ENCODE measurements at regions not wholly inside any gene's neighbourhood (a gene's known extent, or its start where the extent isn't known, plus 50 kb on each side); places are given as distances from the start of the nearest gene placed in this dataset.

DNA sequence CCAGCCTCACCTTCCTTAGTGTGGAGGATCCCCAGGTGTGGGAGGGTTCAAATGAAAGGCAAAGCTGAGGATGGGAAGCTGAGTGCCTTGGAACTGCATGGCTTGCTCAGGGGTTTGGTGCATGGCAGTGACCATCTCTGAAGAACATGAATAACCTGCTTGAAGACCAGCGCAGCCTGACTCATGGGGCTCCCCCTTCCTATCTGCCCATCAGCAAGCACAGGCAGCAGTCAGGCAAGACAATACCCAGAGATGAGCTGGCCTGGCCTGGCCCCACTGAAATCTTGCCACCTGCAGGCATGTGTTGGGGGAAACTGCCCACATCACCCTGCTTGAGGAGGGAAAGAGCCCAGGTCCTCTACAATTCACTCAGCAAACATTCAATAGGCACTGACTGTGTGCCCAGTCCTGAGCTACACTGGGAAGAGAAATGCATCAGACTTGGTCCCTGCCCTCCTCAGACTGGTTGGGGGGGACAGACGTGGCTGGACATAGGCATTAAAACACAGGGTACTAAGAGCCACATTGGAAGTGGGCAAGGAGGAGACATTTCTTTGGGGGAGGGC lies 105.0 kb upstream of the ALDH1B1 start:
- H3K4me3 ChIP-seq (ENCODE audit: low read depth, low read length) = no peak overlapping the region
- TF ChIP-seq, protein P1, sequence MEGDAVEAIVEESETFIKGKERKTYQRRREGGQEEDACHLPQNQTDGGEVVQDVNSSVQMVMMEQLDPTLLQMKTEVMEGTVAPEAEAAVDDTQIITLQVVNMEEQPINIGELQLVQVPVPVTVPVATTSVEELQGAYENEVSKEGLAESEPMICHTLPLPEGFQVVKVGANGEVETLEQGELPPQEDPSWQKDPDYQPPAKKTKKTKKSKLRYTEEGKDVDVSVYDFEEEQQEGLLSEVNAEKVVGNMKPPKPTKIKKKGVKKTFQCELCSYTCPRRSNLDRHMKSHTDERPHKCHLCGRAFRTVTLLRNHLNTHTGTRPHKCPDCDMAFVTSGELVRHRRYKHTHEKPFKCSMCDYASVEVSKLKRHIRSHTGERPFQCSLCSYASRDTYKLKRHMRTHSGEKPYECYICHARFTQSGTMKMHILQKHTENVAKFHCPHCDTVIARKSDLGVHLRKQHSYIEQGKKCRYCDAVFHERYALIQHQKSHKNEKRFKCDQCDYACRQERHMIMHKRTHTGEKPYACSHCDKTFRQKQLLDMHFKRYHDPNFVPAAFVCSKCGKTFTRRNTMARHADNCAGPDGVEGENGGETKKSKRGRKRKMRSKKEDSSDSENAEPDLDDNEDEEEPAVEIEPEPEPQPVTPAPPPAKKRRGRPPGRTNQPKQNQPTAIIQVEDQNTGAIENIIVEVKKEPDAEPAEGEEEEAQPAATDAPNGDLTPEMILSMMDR (IDR thresholded peaks at IDR 0.05; ENCODE audit: control insufficient read depth, extremely low read depth, insufficient read depth) = no peak
- DNase-seq (ENCODE audit: low read depth) = no peak

DNA sequence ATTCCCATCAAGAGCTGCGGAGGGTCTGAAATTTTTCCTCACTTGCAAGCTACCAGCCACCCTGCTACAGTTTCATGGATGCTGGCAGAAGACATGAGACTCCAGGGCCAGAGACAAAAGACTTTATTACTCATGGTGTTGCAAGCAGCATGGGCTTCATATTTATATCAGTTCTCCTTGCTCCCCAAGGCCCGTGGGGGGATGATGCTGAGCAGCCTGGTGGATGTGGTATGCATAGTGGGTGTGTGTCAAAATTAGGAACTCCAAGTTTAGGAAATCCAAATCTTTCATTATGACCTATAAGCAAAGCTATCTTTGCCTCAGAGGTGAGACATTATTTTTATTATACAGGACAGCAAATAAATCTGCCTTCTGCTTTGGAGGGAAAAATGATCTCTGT lies 105.7 kb upstream of the ALDH1B1 start:
- no peak overlapping the region for H3K4me3 ChIP-seq (ENCODE audit: low read depth, low read length)
- DNase-seq (ENCODE audit: low read depth) = no peak
- TF ChIP-seq, protein P1 (IDR thresholded peaks at IDR 0.05; ENCODE audit: control insufficient read depth, extremely low read depth, insufficient read depth) = no peak

DNA sequence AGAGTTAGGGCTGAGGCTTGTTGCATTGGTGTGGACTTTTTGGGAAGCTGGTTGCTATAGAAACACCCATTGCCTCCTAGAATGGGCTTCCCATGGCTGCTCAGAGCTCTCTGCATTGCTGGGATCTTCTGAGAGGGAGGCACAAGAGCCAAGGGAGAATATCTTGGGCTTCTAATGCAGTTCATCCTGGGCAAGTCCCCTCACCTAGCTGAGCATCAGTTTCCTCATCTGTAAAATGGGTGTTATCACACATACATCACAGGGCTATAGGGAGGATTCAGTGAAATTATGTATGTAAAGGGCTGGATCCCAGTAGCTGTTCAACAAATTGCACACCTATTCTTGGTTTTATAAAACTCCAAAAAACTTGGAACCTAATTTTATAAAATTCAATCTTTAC lies 106.1 kb upstream of the ALDH1B1 start:
- DNase-seq (ENCODE audit: low read depth) = no peak

DNA sequence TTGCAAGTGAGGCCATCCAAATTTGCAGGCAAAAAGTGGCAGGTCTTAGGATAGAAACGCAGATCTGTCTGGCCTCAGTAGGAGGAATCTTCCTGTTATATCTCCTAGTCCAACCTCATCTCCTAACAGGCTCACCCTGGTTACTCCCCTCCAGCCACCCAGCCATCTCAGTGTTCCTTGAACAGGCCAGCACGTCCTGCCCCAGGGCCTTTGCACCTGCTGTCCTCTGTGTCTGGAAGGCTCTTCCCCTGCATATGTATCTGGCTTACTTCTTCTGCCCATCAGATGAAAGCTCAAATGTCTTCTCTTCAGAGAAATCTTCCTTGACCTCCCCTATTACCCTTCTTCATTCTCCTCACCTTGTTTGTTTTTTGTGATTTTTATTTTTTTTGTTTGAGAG lies 107.3 kb upstream of the ALDH1B1 start:
- no peak for DNase-seq (ENCODE audit: low read depth)
- TF ChIP-seq, protein P1 (IDR thresholded peaks at IDR 0.05; ENCODE audit: control insufficient read depth, extremely low read depth, insufficient read depth) = no peak
- no peak overlapping the region for H3K4me3 ChIP-seq (ENCODE audit: low read depth, low read length)

More for the DNA sequence above, 106.1 kb upstream of the ALDH1B1 start:
- H3K4me3 ChIP-seq (ENCODE audit: low read depth, low read length) = no peak overlapping the region
- TF ChIP-seq, protein P1 (IDR thresholded peaks at IDR 0.05; ENCODE audit: control insufficient read depth, extremely low read depth, insufficient read depth) = no peak

DNA sequence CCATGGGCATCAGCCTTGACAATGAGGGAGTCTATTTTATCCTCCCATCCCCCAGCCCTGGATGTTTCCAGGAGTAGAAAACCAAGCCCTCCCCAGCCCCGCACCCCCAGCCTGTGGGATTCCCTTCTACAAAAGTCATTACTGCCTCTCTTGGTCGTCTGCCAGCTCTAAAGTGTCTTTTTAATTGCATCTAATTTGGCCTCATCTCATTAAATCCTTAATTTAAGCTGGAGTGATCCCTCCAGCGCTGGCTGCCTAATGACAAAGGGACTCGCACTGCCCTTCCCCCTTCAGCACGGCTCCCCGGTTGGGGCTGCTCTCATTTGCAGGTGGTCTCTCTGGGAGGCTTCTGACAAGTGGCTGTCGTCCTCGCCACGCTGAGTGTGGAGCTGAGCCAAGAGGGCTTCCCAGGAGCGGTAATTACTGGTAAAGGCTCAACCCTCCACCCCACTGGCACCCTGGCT lies 107.9 kb upstream of the ALDH1B1 start:
- no peak for DNase-seq (ENCODE audit: low read depth)
- H3K4me3 ChIP-seq (ENCODE audit: low read depth, low read length) = no peak overlapping the region
- TF ChIP-seq, protein P1 (IDR thresholded peaks at IDR 0.05; ENCODE audit: control insufficient read depth, extremely low read depth, insufficient read depth) = no peak

DNA sequence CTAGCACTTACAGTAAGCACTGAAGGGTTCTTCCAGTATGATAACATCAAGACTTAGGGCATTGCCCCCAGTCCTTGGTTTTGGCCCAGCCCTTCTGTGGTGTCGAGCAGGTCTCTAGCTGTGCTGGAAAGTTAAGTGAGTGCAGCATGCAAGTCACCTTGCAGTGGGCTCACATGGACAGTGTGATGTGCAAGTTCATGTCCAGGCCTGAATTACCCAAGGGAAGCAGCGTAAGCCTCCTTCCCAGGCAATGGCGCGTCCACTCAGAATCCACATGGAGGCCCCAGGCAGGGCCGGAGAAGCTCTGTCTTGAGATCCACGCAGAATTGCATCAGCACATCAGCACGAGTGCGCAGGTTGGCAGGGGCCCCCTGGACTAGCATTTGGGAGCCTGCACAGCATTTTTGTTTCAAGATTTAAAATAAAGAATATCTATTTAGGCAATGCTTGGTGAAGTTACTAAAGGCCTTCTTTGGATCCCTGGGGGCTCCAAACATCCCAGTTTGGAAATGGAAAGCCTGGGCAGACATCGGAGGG lies 108.4 kb upstream of the ALDH1B1 start:
- no peak overlapping the region for H3K4me3 ChIP-seq (ENCODE audit: low read depth, low read length)
- TF ChIP-seq, protein P1 (IDR thresholded peaks at IDR 0.05; ENCODE audit: control insufficient read depth, extremely low read depth, insufficient read depth) = no peak
- DNase-seq (ENCODE audit: low read depth) = no peak

DNA sequence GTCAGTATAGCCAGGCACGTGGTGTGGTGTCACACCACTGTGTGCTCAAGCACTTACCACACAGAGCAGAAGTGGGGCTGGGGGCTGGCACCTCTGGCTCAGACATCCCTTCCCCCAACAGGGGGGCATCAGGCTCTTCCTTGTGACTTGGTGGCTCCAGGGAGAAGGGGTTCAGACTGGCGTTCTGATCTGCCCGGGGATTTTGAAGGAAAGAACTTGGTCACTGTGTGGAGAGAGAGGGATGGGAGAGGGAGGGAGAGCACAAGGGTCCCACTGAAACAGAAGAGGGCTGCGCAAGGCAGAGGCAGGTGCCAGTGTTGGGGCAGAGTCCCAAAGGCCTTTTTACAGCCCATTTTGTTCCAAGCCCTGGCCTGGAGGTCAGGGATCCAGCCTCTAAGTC lies 109.7 kb upstream of the ALDH1B1 start:
- DNase-seq (ENCODE audit: low read depth) = no peak
- H3K4me3 ChIP-seq (ENCODE audit: low read depth, low read length) = no peak overlapping the region
- TF ChIP-seq, protein P1 (IDR thresholded peaks at IDR 0.05; ENCODE audit: control insufficient read depth, extremely low read depth, insufficient read depth) = no peak

Data from LNCaP clone FGC (cell line).